RKO (cell line): ENCODE measurements at regions not wholly inside any gene's neighbourhood (a gene's known extent, or its start where the extent isn't known, plus 50 kb on each side); places are given as distances from the start of the nearest gene placed in this dataset.
"Not testable (repeated sequence)": the region's sequence is repeated elsewhere in the genome, so short reads cannot be mapped to it uniquely, and the experiment has no call there.

Source experiments
- DNase-seq: peaks from one replicate; pipeline ENCODE4 v3.0.0-alpha.2; 2016; ENCODE audit warnings: low spot score

DNA sequence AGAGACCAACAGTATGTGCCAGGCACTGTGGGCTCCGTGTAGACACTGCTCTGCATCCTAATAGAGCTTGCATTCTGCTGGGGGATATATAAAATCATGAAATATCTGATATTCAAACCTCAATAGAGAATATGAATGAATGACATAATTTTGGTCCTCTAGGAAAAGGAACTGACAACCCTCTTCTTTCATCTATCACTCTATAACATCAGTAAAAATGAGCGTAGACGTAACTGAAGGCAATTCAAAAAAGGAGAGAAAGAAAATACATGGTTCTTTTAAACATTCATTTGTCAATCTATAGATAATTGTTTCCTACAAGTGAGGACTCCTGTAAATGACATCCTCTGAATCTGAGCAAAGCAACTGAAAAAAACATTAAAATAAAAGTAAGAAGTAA, 607.4 kb upstream of the LRRN3 start:
- DNase-seq = no peak

DNA sequence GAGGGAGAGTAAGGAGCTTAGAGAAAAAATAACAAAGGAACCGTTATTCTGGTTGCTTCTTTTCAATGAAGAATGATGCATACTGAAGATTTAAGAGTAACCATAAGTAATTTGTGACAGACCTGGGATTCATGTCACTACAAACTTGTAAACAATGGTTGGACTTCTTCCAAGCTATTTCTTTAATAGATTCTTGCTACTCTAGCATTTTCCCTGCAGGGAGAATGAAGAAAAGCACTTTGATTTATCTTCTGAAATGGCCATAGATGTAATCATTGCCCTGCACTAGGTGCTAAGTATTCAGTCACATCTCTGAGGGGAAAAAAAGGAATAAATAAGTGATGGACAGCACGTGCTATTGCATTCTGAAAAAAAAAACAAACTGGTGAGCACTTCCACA, 606.6 kb upstream of the LRRN3 start:
- no peak for DNase-seq

DNA sequence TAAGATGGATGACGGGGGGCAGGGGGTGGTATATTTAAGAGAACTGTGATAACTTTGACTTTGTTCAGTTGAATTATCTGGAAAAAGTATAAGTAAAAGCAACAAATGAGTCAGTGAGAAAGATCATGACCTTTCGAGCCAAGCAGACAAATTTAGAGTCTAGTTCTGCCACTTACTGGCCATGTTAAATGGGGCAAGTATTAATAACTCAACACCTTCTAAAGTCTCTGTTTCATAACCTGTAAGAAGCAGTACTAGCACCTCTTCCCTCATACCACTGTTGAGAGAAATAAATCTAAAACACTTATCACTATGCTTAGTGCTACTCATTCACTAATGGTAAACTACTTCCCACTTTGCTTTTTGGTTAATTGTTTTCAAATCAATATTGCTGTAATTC, 604.4 kb upstream of the LRRN3 start:
- DNase-seq = no peak

DNA sequence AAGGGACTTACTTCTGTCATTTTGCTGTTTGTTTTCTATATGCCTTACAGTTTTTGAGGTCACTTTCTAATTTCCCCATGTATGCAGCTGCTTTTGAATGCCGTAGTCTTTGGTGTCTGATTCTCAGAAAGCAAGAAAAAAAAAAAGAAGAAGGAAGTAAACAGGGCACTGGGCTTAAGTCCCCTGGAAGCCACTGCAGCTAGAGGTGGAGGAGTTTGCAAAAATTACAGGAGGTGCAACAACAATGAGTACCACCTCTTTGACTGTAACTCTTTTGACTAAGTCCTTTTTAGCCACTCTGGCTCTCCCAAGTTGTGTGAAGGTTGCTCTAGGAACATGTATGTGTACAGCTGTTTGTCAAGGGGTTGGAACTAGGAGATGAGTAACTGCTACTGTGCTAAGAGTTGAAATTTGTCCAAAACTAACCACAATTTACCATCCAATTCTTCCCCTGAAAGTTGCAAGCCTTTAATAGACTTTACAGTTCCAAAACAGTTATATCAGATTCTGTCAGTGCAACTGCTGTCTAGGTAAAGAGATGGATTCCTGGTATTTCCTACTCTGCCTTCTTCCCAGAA, 588.0 kb upstream of the LRRN3 start:
- DNase-seq = no peak

DNA sequence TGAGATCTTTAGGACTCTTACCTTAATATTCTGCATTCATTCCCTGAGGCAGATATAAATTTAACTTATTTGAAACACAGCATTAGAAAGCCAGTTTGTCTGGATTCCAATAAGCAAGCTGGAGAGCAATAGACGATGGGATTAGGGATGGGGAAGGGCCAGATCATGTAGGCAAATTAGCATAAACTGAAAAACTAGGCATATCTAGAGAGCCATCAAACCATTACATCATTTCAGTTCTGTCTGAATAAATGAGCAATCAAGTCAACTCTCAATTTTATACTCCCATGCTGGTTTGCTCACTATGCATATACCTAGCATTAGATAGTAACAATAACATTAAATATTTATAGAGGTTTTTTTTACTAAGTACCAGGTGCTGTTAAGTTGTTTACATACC, 583.6 kb upstream of the LRRN3 start:
- DNase-seq = no peak

DNA sequence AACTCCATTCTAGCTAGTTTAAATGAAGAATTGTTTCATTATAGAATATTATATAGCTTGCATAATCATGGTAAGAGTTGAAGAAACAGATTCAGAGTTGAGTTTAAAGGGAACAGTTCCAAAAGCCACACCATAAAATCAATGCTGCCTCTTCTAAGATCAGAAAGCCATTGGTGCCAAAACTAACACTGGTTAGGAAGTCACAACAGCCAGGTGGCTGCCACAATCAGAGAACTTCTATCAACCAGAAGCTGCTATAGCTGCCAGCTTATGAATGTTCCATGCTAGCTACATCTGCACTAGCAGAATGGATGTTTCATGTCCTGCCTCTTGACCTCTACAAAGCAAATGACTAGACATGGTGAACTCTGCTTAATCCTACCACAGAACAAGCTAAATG, 583.1 kb upstream of the LRRN3 start:
- DNase-seq = no peak

DNA sequence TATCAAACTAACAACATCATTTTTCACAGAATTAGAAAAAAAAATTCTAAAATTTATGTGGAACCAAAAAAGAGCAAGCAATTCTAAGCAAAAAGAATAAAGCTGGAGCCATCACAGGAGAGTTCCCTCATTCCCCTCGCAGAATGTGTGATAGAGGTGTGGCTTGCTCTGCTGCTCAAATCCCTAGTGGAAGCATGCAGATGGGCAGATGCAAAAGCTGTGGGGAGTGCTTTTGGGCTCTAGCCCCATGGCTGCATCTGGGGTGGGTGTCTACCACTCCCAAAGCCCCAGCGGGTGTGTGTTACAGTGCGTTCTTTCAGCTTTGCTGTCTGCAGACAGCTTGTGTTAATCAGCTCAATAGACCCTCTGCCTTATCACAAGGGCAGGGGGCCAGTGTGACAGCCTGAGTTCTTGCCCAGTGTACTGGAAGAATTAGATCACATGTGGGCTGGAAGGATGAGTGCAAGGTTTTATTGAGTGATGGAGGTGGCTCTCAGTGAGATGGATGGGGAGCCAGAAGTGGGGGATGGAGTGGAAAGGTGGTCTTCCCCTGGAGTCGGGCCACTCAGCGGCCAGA, 575.9 kb upstream of the LRRN3 start:
- not testable (repeated sequence) for DNase-seq

DNA sequence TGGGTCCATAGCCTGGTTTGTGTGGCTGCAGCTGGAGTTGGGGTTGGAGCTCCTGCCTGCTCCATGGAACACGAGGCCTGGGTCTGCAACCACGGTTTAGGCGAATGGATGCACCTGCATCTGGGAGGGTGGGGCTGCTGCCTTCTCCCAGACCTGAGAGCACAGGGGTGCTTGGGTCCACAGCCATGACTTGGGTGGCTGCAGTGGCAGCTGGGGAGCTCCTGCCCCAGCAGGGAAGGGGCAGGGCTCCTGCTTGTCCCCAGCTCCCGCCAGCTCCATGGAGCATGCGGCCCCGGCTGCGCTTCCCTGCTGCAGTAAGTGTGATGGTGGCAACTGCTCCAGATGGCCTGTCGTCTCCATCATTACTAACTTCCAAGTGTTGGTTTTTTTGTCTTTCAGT, 571.1 kb upstream of the LRRN3 start:
- DNase-seq = no peak

DNA sequence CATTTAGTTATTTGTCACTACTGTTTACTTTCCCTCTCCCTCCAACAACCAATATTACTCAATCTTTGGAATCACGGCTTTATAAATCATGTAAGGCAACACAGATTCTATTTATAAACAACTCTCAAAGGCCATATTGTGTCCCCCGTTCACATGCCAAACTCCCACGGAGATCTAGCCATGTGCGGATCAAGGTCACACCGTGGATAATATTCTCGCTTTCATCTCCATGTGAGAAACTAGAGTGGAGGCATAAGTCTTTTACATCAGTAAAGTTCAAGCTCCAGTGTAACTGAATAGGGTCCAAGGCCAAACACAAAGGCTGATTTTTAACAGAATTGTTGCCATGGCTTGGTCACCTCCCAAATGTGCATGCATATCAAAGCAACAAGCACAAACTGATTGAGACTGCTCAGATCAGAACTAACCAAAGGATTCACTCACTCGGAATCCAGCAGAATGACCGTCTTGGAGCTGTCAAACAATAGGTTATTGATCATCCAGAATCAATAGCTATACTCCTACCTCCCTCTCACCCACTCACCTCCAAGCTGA, 569.5 kb upstream of the LRRN3 start:
- no peak for DNase-seq

DNA sequence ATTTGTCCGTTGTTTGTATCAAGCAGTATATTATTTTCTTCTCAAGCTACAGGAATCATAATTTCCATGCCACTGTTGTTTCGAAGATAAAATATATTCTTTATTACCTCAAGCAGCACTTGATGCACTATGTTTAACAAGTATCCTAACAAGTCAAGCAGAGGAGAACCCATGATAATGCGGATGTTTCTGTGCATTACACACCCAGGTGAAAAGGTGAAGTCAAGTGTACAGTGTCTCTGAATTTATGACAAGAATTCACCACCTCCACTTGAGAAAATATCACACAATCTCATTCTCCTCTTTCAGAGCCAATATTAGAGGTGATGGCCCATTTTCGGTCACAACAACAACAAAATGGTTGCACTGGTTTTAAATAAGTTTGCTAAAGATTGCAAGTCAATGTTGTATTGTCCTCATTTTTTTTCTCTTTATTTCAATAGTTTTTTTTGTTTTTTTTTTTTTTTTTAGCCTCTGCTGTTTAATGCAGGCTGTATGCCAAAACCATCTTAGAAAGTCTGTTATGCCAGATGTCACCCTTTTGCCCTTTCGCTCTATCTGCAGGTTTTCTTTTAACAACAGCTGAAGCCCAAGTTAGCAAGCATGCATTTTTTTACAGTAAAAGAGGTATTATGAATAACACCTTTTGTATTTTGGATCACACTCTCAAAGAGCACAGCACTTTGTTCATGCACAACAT, 568.7 kb upstream of the LRRN3 start:
- DNase-seq = no peak

DNA sequence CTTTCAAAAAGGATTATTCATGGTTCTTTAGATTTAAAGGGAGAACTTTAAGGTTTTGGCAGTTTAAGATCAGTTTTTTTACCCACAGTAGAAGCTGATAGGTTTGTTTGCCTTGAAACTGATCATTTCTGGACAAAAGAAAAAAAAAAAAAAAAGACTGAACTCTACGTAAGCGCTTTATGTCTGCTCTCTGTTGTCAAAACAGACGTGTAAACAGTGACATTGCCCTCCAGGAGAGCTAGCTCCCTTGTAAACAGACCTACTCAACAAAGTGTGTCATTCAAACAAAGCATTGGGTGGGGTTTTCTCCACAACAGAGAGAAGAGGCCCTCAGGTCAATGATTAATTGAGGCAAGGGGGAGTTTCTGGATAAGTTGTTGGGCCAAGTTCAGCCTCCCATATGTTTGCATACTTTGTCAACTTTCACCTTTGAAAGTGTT, 568.1 kb upstream of the LRRN3 start:
- no peak for DNase-seq

DNA sequence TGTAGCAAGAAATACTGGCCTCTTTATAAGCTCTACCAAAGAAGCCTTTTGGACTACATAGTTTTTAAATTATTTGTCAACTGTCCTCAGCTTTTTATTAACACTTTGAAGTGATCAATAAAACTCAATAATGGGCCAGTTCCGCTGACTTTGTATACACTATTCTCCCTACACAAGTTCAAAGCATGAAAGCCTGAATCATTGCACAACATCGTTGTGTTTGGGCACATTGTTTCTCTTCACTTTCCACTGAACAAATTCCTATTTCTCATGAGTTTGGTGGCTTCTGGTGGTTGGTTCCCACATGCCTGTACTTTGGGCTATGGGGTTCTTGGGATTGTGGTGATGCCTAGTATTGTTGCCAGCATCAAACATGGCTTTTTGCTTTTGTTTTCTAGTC, 561.8 kb upstream of the LRRN3 start:
- DNase-seq = no peak

DNA sequence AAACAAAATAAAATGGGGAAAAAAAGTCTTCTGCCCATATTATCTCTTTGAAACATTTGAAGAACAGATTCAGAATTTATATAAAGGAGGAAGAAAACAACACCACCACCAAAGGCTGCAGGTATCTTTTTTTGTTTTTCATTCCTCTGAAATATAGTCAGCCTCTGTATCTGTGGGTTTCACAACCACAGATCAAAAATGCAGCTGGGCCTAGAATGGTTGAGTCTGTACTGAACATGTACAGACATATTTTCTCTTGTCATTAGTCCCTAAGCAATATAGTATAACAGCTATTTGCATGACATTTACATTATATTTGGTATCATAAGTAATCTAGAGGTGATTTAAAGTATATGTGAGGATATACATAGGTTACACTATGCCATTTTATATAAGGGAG, 559.7 kb upstream of the LRRN3 start:
- no peak for DNase-seq

DNA sequence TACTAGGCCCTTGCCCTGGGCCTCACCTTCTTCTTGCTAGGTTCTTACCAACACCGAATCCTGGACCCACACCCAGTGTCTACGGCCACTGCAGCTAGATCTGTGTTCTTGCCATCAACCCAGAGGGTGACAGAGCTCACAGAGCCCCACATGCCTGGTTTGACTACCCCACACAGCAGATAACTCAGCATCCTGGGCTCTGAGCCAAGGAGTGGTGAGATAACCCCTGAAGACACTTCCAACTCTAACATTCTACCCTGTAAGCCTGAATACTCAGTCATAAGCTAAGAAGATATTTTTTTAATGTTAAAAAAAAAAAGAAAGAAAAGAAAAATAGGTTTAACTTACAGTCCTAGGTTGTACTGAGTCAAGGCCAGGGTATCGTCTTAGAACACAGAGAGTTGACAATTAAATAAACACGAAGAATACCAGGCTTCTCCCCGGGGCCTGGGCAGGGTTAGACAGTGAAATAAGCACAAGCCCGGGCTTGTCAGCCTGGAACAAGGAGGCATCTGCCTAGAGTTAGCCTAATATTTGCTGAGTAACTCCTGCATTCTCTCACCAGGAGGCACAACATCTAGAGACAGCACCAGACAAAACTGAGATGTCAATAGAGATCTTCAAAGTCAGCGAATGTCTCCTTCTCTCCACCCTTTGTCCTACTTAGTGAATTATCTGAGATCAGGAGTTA, 556.5 kb upstream of the LRRN3 start:
- no peak for DNase-seq

DNA sequence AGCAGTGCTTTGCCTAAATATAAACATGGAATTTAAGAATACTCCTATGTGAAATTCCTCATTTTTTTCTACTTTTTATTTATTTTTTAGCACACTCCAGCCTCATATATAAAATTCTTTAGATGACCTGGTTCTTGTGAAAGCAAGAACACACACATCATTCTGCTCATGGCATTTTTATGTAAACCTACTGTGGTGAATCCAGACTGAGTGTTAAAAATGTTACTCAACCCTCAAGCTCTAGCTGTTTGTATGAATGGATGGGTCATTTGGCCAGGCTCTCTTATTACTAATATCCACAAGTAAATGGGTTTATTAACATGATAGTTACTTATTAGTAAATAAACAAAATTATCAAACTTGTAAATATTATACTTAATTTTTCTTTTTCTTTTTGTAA, 551.7 kb upstream of the LRRN3 start:
- DNase-seq = no peak

DNA sequence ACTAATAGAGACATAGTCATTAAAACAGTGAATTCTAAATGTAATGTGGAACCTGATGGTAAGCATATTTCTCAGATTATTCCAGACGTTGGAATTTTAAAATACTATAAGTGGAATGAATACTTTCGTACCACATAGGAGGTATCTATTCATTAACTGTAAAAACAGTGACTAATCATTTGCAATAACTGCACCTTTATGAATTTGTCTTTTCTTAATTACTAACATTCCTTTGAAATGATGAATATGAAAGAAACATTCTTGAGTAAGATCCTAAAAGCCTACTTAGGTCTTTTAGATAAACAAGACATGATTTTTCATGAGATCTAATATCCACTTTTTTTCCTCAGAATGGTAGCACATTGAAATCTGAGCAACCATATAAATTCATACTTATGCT, 549.0 kb upstream of the LRRN3 start:
- no peak for DNase-seq

DNA sequence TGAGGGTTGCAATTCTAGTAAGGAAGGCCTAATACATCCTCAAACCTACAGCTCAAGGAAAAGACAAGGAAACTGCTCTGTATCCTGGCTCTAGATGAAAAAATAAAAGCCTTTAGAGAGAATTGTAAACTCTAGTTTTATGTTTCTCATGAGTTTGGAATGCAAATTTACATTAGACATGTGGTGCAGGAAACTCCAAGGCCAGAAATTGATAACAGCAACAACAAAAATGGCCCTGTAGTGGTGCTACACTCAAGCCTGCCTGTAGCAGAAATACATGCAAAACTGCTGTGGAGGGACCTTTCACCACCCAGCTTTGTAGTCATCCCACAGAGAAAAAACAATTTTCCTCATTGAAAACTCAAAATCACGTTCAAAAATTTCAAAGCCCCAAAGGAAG, 546.7 kb upstream of the LRRN3 start:
- DNase-seq = no peak

DNA sequence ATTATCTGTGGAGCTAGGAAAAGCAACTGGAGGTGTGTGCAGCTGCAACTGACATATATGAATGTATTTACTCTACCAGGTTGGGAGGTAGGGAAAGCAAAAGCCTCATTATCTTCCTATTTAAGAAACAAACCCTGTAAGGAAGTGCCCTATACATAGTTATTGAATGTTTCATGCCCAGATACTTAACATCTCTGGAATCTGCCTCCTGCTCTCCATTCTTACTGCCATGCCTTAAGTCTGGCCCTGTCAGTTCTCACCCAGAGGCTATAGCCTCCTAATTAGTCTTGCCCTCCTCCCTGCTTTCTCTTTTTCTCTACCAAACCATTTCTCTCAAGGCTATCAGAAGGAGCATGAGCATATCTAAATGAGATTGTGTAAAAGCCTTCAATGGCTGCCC, 542.6 kb upstream of the LRRN3 start:
- DNase-seq = no peak

DNA sequence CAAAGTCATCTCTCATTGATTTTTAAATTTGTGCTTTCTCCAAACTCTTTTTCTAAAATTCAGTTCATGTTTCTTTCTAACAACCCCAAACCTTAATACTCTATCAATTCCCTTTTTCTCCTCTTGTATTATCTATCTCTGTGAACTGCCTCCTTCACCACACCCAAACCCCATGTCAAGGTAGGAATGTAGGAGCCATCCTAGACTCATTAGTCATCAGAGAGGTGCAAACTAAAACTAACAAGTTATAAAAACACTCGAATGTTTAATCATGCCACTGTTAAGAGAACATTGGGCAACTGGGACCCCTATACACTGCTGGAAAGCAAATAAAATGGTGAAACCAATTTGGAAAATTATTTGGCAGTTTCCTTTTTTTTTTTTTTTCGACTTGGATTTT, 533.8 kb upstream of the LRRN3 start:
- DNase-seq = no peak

DNA sequence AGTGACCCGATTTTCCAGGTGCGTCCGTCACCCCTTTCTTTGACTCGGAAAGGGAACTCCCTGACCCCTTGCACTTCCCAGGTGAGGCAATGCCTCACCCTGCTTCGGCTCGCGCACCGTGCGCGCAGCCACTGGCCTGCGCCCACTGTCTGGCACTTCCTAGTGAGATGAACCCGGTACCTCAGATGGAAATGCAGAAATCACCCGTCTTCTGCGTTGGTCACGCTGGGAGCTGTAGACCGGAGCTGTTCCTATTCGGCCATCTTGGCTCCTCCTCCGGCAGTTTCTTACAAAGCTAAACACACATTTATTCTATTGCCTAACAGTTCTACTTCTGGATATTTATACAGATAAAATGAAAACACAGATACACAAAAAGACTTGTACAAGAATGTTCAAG, 527.6 kb upstream of the LRRN3 start:
- not testable (repeated sequence) for DNase-seq

DNA sequence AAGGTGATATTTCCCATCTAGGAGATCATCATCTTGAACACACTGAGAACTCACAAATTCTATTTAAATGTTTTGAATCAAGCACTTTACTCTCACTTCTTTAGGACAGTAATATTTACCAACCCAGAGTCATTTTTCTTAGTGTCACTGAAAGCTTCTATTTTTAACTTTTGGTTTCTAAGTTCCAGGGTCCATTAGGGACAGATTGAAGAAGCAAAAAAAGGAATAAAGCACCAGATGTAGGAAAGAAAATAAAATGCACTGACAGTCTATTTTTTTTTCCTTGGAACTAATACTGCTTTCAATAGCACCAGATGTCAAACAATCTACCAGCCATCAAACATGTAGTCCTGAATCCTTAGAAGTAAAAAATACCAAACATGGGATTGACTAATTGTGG, 526.7 kb upstream of the LRRN3 start:
- DNase-seq = no peak

DNA sequence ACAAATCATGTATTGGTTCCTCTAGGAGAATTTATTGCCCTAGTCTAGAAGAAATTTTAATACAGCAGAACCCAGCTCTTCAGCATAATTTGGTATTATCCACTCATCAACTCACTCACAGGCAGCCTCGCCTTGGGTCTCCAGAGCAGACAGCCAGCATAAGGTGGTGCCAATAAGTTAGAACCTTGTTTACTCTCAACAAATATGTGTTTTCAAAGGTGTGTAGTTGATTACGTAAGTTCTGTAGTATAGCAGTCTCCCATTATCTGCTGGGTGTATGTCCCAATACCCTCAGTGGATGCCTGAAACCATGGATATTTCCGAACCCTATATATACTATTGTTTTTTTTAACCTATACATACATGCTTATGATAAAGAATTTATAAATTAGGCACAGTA, 522.5 kb upstream of the LRRN3 start:
- no peak for DNase-seq

DNA sequence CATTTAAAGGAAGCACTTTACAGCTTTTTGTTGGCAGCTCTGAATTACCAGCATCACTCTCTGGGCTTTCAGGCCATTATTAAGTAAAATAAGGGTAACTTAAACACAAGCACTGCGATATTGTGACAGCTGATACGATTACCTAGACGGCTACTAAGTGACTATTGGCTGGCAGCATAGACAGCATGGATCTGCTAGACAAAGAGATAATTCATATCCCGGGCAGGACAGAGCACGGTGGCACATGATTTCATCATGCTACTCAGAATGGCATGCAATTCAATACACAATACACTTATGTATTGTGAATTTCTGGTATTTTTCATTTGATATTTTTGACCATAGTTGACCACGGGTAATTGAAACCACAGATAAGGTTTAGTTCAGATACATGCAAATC, 522.0 kb upstream of the LRRN3 start:
- DNase-seq = no peak
